Brain microvascular endothelial cell (primary cell): ENCODE measurements at regions not wholly inside any gene's neighbourhood (a gene's known extent, or its start where the extent isn't known, plus 50 kb on each side); places are given as distances from the start of the nearest gene placed in this dataset.

Experiments used
- DNase-seq: peaks from one replicate; pipeline ENCODE4 v3.0.0-alpha.2; 2020
- H3K27ac ChIP-seq: fragments of 250-450 bp; sonication (Bioruptor Pico); 2 replicates; pipeline ENCODE4 v1.5.1; 2020; ENCODE audit warnings: mild to moderate bottlenecking, moderate library complexity
- H3K27me3 ChIP-seq: fragments of 250-450 bp; sonication (Bioruptor Pico); replicated peaks from 2 replicates; pipeline ENCODE4 v1.5.1; 2020; ENCODE audit warnings: mild to moderate bottlenecking
- H3K36me3 ChIP-seq: fragments of 250-450 bp; sonication (Bioruptor Pico); replicated peaks from 2 replicates; pipeline ENCODE4 v1.5.1; 2020; ENCODE audit warnings: mild to moderate bottlenecking
- H3K4me3 ChIP-seq: 2 replicates; pipeline ENCODE4 v1.5.1; 2011; ENCODE audit warnings: low read depth, mild to moderate bottlenecking, control low read depth, low read length, moderate library complexity
- CTCF ChIP-seq: IDR thresholded peaks from 2 replicates; pipeline ENCODE4 v1.5.1; 2011; ENCODE audit warnings: low read depth, mild to moderate bottlenecking, moderate library complexity, low read length, control low read depth, inconsistent platforms; ENCODE audit errors: missing control alignments
- in situ Hi-C: cut with HindIII; loops from 2 replicates; pipeline ENCODE4 v1.10.0; 2017; ENCODE audit warnings: low sequenced_read_pairs, low pct_ligation_motif_present

DNA sequence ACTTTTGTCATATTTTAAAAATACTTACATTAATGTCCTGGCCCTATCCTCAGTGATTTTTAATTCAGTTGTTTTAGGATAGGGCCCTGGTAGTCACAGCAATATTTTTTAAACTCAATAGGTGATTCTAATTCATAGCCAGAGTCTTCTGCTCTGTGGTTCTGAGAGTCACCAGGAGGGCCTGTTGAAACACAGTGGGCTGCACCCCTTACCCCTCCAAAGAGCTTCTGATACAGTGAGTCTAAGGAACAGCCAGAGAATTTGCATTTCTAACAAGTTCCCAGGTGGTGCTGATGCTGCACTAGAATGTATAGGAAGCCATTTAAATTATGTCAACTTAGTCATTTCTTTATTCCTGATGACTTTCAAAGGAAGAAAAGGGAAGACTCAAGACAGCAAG, 458.3 kb upstream of the ARRDC3 start:
- in situ Hi-C loops, result no loop called here
- no peaks in the 10 kb centered on the region for H3K36me3 ChIP-seq
- TF ChIP-seq CTCF, result no peak
- H3K27me3 ChIP-seq, result no peaks in the 10 kb centered on the region
- H3K4me3 ChIP-seq, result no peak overlapping the region
- DNase-seq, result no peak
- no peak overlapping the region for H3K27ac ChIP-seq

DNA sequence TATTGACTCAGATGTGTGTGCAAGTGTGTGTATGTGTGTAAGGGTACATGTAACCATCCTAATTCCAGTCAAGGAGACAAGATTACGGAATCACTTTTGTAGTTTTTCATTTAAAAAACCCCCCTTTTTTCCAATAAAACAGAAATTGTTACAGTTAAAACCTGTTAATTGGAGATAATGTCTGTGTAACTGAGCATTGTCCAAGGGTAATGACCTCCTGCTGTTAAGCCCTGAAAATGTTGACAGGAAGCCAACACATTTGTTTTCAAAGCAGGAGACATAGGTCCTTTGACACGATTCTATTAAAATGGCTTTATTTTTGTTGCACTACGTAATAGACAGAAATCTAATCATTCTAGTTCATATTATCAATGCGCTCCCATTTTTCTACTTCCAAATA, 457.3 kb upstream of the ARRDC3 start:
- in situ Hi-C loops, result no loop called here
- no peaks in the 10 kb centered on the region for H3K36me3 ChIP-seq
- TF ChIP-seq CTCF, result no peak
- no peak overlapping the region for H3K27ac ChIP-seq
- no peaks in the 10 kb centered on the region for H3K27me3 ChIP-seq
- H3K4me3 ChIP-seq, result no peak overlapping the region
- DNase-seq, result no peak

GRCh38 chr5:91839721-91840120, 456.6 kb upstream of the ARRDC3 start:
- Histone ChIP-seq H3K27ac (no peak overlapping the region), H3K36me3 (no peaks in the 10 kb centered on the region), H3K4me3 (no peak overlapping the region), H3K27me3 (no peaks in the 10 kb centered on the region)
- in situ Hi-C loops, result no loop called here
- no peak for TF ChIP-seq CTCF
- DNase-seq, result no peak

DNA sequence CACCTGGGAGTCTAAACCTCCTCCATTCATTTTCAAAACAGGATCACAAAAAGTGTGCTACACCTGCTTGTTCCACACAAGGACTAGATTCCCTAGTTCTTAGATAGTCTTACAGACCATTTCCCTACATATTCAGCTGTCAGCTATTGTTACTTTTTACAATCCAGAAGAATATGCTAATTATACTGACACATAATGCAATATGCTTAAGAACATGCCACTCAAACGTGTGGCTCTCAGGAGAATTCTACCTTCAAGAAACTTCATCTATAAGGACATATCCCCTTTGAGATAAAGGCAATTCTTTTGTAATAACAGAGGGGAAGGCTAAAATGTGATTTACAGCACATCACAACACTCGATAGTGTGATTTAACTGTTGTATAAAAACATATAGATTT, 456.1 kb upstream of the ARRDC3 start:
- in situ Hi-C loops, result no loop called here
- H3K27me3 ChIP-seq, result no peaks in the 10 kb centered on the region
- H3K4me3 ChIP-seq, result no peak overlapping the region

GRCh38 chr5:91830361-91830953, 447.3 kb upstream of the ARRDC3 start:
- H3K36me3 ChIP-seq, result no peaks in the 10 kb centered on the region
- no peak for DNase-seq
- no peak overlapping the region for H3K27ac ChIP-seq
- TF ChIP-seq CTCF, result no peak
- no peak overlapping the region for H3K4me3 ChIP-seq
- in situ Hi-C loops, result no loop called here
- H3K27me3 ChIP-seq, result no peaks in the 10 kb centered on the region

More for the DNA sequence above, 456.1 kb upstream of the ARRDC3 start:
- no peak for DNase-seq
- no peak overlapping the region for H3K27ac ChIP-seq
- H3K36me3 ChIP-seq, result no peaks in the 10 kb centered on the region
- no peak for TF ChIP-seq CTCF

- Histone ChIP-seq H3K27ac (no peak overlapping the region), H3K36me3 (no peaks in the 10 kb centered on the region), H3K4me3 (no peak overlapping the region), H3K27me3 (no peaks in the 10 kb centered on the region)
- no peak for DNase-seq
- no peak for TF ChIP-seq CTCF
- in situ Hi-C loops, result no loop called here
Measured at GRCh38 chr5:91825618-91826017, 442.5 kb upstream of the ARRDC3 start.
